ENCODE measurements at regions not wholly inside any gene's neighbourhood (a gene's known extent, or its start where the extent isn't known, plus 50 kb on each side); places are given as distances from the start of the nearest gene placed in this dataset.

DNA sequence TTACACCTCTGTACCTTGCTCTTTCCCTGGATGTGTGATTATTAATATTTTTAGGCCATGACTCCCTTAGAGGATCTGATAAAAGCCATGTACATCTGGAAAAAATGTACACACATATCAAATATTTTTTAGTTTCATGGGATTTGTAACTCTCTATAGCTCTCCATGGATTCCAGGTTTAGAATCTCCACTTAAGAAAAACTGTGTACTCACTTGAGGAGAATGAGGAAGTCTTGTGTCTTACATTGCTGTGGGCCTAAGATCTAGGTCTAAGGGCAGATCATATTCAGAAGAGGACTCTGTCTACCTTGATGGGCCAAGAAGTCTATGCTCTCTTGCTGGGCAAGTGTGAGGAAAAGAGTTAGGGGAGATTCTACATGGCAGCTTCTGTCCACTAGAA lies 98.0 kb downstream of the RRAGB start:
- no peak for TF ChIP-seq GATA2 (IDR thresholded peaks at IDR 0.05; ENCODE audit: insufficient read depth, insufficient read length, low read depth, low read length)
- no peak for TF ChIP-seq EZH2 (IDR thresholded peaks at IDR 0.05; ENCODE audit: borderline replicate concordance, low read depth, low read length, severe bottlenecking)
- TF ChIP-seq, protein P1, sequence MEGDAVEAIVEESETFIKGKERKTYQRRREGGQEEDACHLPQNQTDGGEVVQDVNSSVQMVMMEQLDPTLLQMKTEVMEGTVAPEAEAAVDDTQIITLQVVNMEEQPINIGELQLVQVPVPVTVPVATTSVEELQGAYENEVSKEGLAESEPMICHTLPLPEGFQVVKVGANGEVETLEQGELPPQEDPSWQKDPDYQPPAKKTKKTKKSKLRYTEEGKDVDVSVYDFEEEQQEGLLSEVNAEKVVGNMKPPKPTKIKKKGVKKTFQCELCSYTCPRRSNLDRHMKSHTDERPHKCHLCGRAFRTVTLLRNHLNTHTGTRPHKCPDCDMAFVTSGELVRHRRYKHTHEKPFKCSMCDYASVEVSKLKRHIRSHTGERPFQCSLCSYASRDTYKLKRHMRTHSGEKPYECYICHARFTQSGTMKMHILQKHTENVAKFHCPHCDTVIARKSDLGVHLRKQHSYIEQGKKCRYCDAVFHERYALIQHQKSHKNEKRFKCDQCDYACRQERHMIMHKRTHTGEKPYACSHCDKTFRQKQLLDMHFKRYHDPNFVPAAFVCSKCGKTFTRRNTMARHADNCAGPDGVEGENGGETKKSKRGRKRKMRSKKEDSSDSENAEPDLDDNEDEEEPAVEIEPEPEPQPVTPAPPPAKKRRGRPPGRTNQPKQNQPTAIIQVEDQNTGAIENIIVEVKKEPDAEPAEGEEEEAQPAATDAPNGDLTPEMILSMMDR (IDR thresholded peaks at IDR 0.05; ENCODE audit: extremely low read depth in 1 of 2, insufficient read depth in 1 of 2, low read depth in 1 of 2, low read length in 2 of 2), result no peak
- no peak for TF ChIP-seq POLR2A (IDR thresholded peaks at IDR 0.05; ENCODE audit: low read depth, low read length)
- TF ChIP-seq, protein P2, sequence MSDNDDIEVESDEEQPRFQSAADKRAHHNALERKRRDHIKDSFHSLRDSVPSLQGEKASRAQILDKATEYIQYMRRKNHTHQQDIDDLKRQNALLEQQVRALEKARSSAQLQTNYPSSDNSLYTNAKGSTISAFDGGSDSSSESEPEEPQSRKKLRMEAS (IDR thresholded peaks at IDR 0.05; ENCODE audit: insufficient read depth, insufficient read length), result no peak
- TF ChIP-seq POLR2AphosphoS5 (IDR thresholded peaks at IDR 0.05; ENCODE audit: insufficient read depth, low read depth, low read length), result no peak
- no peak for TF ChIP-seq MYC (IDR thresholded peaks at IDR 0.05; ENCODE audit: low read depth, low read length)
- no peak for TF ChIP-seq FOS (IDR thresholded peaks at IDR 0.05; ENCODE audit: borderline replicate concordance, insufficient read depth, low read length)
